Endothelial cell of umbilical vein (primary cell): ENCODE measurements at regions not wholly inside any gene's neighbourhood (a gene's known extent, or its start where the extent isn't known, plus 50 kb on each side); places are given as distances from the start of the nearest gene placed in this dataset.

Experiments
- BruUV-seq: library from RNA; stranded (reverse); fragments of 400-500 nt; replicated peaks from 2 replicates; lab custom pipeline; 2021; lab: Mats Ljungman, UMichigan
- CTCF ChIA-PET: fragments of 300-600, 350-600 bp; sonication (Branson Sonifier 250); formaldehyde crosslinking; loops from one replicate; lab custom pipeline; 2021; ENCODE audit warnings: antibody characterized with exemption, inconsistent platforms; lab: Charles Lee
- POLR2A ChIA-PET: fragments of 300-600, 350-600 bp; sonication (Branson Sonifier 250); formaldehyde crosslinking; loops from one replicate; lab custom pipeline; 2021; ENCODE audit warnings: antibody characterized with exemption, inconsistent platforms; lab: Charles Lee
- DNase-seq: peaks from one replicate; pipeline ENCODE4 v3.0.0-alpha.2; 2011; ENCODE audit warnings: low read depth, low spot score
- FAIRE-seq: peaks from 2 replicates; lab custom pipeline; 2011; peaks lifted over from hg19 to GRCh38; lab: Jason Lieb, UNC
- H2AFZ ChIP-seq: 2 replicates; pipeline ENCODE4 v1.6.0; 2012; ENCODE audit warnings: low read depth, low read length, control low read depth, inconsistent platforms
- H3K27ac ChIP-seq: 2 replicates; pipeline ENCODE4 v1.5.1; 2011; ENCODE audit warnings: low read depth, mild to moderate bottlenecking, control low read depth, low read length, moderate library complexity; ENCODE audit not compliant: insufficient read depth
- H3K27me3 ChIP-seq, 2 experiments: 2 replicates each; pipeline versions ENCODE4 v1.6.0 to v1.6.1; 2011; ENCODE audit warnings: low read length in 2 of 2, mixed read lengths in 1 of 2; ENCODE audit not compliant: control insufficient read depth in 2 of 2, insufficient read depth in 2 of 2
- H3K36me3 ChIP-seq, 2 experiments: 2 replicates in 1 of 2; 3 replicates in 1 of 2; pipeline ENCODE4 v1.5.1; 2011; ENCODE audit warnings: low read length in 2 of 2, mild to moderate bottlenecking in 1 of 2, moderate library complexity in 1 of 2; ENCODE audit not compliant: control insufficient read depth in 2 of 2, insufficient read depth in 2 of 2; ENCODE audit errors: extremely low read depth in 1 of 2
- H3K4me1 ChIP-seq: 3 replicates; pipeline ENCODE4 v1.5.1; 2011; ENCODE audit warnings: mild to moderate bottlenecking, low read length; ENCODE audit not compliant: control insufficient read depth, insufficient read depth; ENCODE audit errors: extremely low read depth
- H3K4me2 ChIP-seq: 2 replicates; pipeline ENCODE4 v1.6.1; 2011; ENCODE audit warnings: low read length, control low read depth, mixed read lengths; ENCODE audit not compliant: insufficient read depth
- H3K4me3 ChIP-seq, 3 experiments: fragments of 200-600 bp in 1 of 3; sonication (generic), shearing (Covaris generic) in 1 of 3; replicated peaks in 1 of 3; 2 replicates each; pipeline ENCODE4 v1.5.1; 2011 to 2016; ENCODE audit warnings: control low read depth in 3 of 3, low read length in 3 of 3, mild to moderate bottlenecking in 2 of 3, inconsistent platforms in 1 of 3, low read depth in 1 of 3, moderate library complexity in 1 of 3; ENCODE audit not compliant: insufficient read depth in 1 of 3
- H3K79me2 ChIP-seq: 2 replicates; pipeline ENCODE4 v1.6.0; 2012; ENCODE audit warnings: low read length, inconsistent platforms; ENCODE audit not compliant: control insufficient read depth, insufficient read depth
- H3K9ac ChIP-seq: replicated peaks from 2 replicates; pipeline ENCODE3; 2011; ENCODE audit warnings: low read length, control low read depth; ENCODE audit not compliant: insufficient read depth; ENCODE audit errors: extremely low read depth
- H3K9me1 ChIP-seq: replicated peaks from 3 replicates; pipeline ENCODE4 v1.6.0; 2011; ENCODE audit warnings: mild to moderate bottlenecking, low read length; ENCODE audit not compliant: control insufficient read depth, insufficient read depth; ENCODE audit errors: extremely low read depth
- H3K9me3 ChIP-seq: replicated peaks from 2 replicates; pipeline ENCODE4 v1.5.1; 2012; ENCODE audit warnings: low read length, inconsistent platforms; ENCODE audit not compliant: control insufficient read depth, insufficient read depth
- H4K20me1 ChIP-seq: replicated peaks from 2 replicates; pipeline ENCODE3; 2011; ENCODE audit warnings: mild to moderate bottlenecking, low read length; ENCODE audit not compliant: control insufficient read depth, insufficient read depth; ENCODE audit errors: extremely low read depth
- EZH2 ChIP-seq: IDR thresholded peaks from 2 replicates; pipeline ENCODE4 v1.6.1; 2012; ENCODE audit warnings: borderline replicate concordance, low read depth, mild to moderate bottlenecking, moderate library complexity, low read length, inconsistent platforms; ENCODE audit not compliant: severe bottlenecking
- FOS ChIP-seq: IDR thresholded peaks from 2 replicates; pipeline ENCODE4 v1.6.1; 2011; ENCODE audit warnings: mild to moderate bottlenecking, low read length, moderate library complexity, borderline replicate concordance; ENCODE audit not compliant: insufficient read depth
- GATA2 ChIP-seq: IDR thresholded peaks from 2 replicates; pipeline ENCODE4 v1.7.0; 2011; ENCODE audit warnings: low read depth, mild to moderate bottlenecking, moderate library complexity, mixed read lengths, low read length; ENCODE audit not compliant: insufficient read length, insufficient read depth
- JUN ChIP-seq: IDR thresholded peaks from 2 replicates; pipeline ENCODE4 v1.6.1; 2011; ENCODE audit warnings: borderline replicate concordance, low read depth; ENCODE audit not compliant: insufficient read length, insufficient read depth
- MYC ChIP-seq: IDR thresholded peaks from one replicate; pipeline ENCODE4 v1.6.1; 2011; ENCODE audit warnings: mild to moderate bottlenecking, low read depth, low read length
- POLR2A ChIP-seq: IDR thresholded peaks from 2 replicates; pipeline ENCODE4 v1.6.1; 2012; ENCODE audit warnings: low read depth, mild to moderate bottlenecking, control low read depth, low read length
- POLR2AphosphoS5 ChIP-seq: IDR thresholded peaks from 2 replicates; pipeline ENCODE4 v1.6.1; 2012; ENCODE audit warnings: low read depth, mild to moderate bottlenecking, control low read depth, low read length, moderate library complexity; ENCODE audit not compliant: insufficient read depth
- dilution Hi-C: fragments of 300-500 bp; cut with MboI; formaldehyde crosslinking; loops from one replicate; pipeline ENCODE4 v1.15.0; 2019; ENCODE audit warnings: low sequenced_read_pairs; ENCODE audit not compliant: extremely low pct_ligation_motif_present
- intact Hi-C: fragments of 100-400 bp; cut with micrococcal nuclease; formaldehyde crosslinking; loops from one replicate; pipeline ENCODE4 v1.10.0; 2022
- TF ChIP-seq, protein P1 (sequence below): IDR thresholded peaks from 2 replicates; pipeline ENCODE4 v1.6.1; 2011; ENCODE audit not compliant: insufficient read depth, insufficient read length
- TF ChIP-seq, protein P2 (sequence below), 2 donors: IDR thresholded peaks; 1 replicate in 1 of 2; 2 replicates in 1 of 2; pipeline ENCODE4 v1.5.1; 2011; ENCODE audit warnings: low read length in 2 of 2, mild to moderate bottlenecking in 2 of 2, moderate library complexity in 2 of 2, control low read depth in 1 of 2, inconsistent platforms in 1 of 2, low read depth in 1 of 2; ENCODE audit not compliant: insufficient read depth in 1 of 2; ENCODE audit errors: extremely low read depth in 1 of 2

DNA sequence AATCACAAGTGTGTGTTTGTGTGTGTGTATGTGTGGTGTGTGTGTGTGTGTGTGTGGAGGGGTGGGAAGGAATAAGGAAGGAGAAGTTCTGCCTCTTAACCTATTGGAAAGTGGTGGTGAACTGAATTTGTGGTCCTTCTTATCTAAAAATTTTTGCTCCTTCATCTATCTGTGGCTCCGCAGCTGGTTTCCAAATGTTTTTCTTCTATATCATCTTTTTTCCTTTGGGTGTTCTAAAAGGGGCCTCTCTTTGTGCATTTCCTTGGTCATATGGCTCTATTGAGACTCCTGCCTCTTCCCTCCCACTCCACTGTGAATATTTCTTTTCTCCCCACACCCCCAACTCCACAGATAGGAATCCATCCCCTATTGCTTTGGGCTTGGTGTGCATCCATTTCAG is 254.9 kb upstream of the CWC22 start:
- H3K79me2 ChIP-seq: no peaks in the 10 kb centered on the region
- CTCF ChIA-PET: no interaction called here
- no peak for FAIRE-seq

DNA sequence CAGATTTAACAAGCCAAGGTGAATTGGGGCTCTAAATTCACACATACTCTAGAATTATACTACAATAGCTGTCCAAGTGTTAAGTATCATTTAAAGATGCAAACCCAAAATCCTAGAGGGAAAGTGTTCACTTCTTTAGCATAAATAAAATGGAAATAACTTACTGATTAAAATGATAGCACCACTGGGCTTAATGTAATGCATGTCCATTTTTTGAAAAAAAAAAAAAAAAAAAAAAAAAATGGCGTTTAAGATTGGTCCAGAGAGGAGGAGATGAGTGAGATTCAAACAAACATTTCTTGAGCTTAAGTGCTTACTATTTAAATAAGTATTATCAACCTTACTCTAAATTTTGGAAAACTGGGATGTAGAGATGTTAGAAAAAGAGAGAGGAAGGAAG is 251.5 kb upstream of the CWC22 start:
- no peaks in the 10 kb centered on the region for H4K20me1 ChIP-seq
- H3K36me3 ChIP-seq: no peaks in the 10 kb centered on the region
- FAIRE-seq (no peak), DNase-seq (no peak)
- H3K27me3 ChIP-seq: no peaks in the 10 kb centered on the region
- CTCF ChIA-PET: no interaction called here
- H3K9ac ChIP-seq: no peak overlapping the region
- TF ChIP-seq POLR2AphosphoS5 (no peak), JUN (no peak), POLR2A (no peak), EZH2 (no peak), FOS (no peak), GATA2 (no peak), MYC (no peak)
- TF ChIP-seq, protein P1, sequence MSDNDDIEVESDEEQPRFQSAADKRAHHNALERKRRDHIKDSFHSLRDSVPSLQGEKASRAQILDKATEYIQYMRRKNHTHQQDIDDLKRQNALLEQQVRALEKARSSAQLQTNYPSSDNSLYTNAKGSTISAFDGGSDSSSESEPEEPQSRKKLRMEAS: no peak
- TF ChIP-seq, protein P2, sequence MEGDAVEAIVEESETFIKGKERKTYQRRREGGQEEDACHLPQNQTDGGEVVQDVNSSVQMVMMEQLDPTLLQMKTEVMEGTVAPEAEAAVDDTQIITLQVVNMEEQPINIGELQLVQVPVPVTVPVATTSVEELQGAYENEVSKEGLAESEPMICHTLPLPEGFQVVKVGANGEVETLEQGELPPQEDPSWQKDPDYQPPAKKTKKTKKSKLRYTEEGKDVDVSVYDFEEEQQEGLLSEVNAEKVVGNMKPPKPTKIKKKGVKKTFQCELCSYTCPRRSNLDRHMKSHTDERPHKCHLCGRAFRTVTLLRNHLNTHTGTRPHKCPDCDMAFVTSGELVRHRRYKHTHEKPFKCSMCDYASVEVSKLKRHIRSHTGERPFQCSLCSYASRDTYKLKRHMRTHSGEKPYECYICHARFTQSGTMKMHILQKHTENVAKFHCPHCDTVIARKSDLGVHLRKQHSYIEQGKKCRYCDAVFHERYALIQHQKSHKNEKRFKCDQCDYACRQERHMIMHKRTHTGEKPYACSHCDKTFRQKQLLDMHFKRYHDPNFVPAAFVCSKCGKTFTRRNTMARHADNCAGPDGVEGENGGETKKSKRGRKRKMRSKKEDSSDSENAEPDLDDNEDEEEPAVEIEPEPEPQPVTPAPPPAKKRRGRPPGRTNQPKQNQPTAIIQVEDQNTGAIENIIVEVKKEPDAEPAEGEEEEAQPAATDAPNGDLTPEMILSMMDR (IDR thresholded peaks at IDR 0.05; ENCODE audit: extremely low read depth in 1 of 2, insufficient read depth in 1 of 2, low read depth in 1 of 2, low read length in 2 of 2): no peak
- no peak overlapping the region for H3K4me2 ChIP-seq
- intact Hi-C loops: no loop called here
- no peaks in the 10 kb centered on the region for H3K9me1 ChIP-seq
- H3K4me1 ChIP-seq: no peaks in the 10 kb centered on the region
- no TSS peak for BruUV-seq
- H2AFZ ChIP-seq: no peak overlapping the region
- POLR2A ChIA-PET: no interaction called here
- dilution Hi-C loops: no loop called here
- H3K27ac ChIP-seq: no peak overlapping the region
- H3K9me3 ChIP-seq: no peaks in the 10 kb centered on the region
- H3K4me3 ChIP-seq: no peak overlapping the region
- no peaks in the 10 kb centered on the region for H3K79me2 ChIP-seq

More for the DNA sequence above, 254.9 kb upstream of the CWC22 start:
- no peaks in the 10 kb centered on the region for H3K9me1 ChIP-seq
- TF ChIP-seq, protein P2 (IDR thresholded peaks at IDR 0.05; ENCODE audit: extremely low read depth in 1 of 2, insufficient read depth in 1 of 2, low read depth in 1 of 2, low read length in 2 of 2): no peak
- H3K4me2 ChIP-seq: no peak overlapping the region
- no peak overlapping the region for H3K4me3 ChIP-seq
- DNase-seq: no peak
- H3K27ac ChIP-seq: no peak overlapping the region
- intact Hi-C loops (no loop called here), dilution Hi-C loops (no loop called here)
- no peaks in the 10 kb centered on the region for H4K20me1 ChIP-seq
- no TSS peak for BruUV-seq
- H3K9ac ChIP-seq: no peak overlapping the region
- POLR2A ChIA-PET: no interaction called here
- no peak overlapping the region for H2AFZ ChIP-seq
- no peaks in the 10 kb centered on the region for H3K9me3 ChIP-seq
- H3K27me3 ChIP-seq: no peaks in the 10 kb centered on the region
- no peaks in the 10 kb centered on the region for H3K36me3 ChIP-seq
- H3K4me1 ChIP-seq: no peaks in the 10 kb centered on the region
